22Rv1 (cell line): ENCODE measurements at regions not wholly inside any gene's neighbourhood (a gene's known extent, or its start where the extent isn't known, plus 50 kb on each side); places are given as distances from the start of the nearest gene placed in this dataset.

Experiments
- H3K27ac ChIP-seq: fragments of 450-650 bp; 2 replicates; pipeline ENCODE4 v1.5.1; 2017
- ZFX ChIP-seq: fragments of 450-650 bp; IDR thresholded peaks from 2 replicates; pipeline ENCODE4 v1.6.1; 2017; ENCODE audit warnings: antibody characterized with exemption, borderline replicate concordance
- TF ChIP-seq, protein P1 (sequence below): fragments of 450-650 bp; IDR thresholded peaks from 2 replicates; pipeline ENCODE4 v1.5.1; 2017; ENCODE audit warnings: mild to moderate bottlenecking

DNA sequence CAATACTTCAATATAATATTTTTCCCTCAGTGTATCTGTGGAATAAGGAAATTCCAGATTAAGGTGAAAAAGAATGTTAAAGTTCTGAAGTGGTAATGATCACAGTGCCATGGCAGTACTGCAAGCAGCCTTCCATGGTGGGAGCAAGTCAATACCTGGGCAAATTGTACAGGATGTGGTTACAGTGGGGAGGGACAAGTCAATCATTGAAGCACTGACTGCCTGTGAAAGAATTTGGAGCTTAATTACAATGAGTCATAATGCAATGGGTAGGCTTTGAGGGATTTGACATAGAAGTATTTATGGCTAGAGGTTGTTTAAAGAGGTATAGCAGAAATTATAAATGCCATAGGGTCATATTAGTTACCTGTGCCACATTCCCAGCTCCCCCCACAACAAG, 786.5 kb upstream of the ACO1 start:
- no peak for TF ChIP-seq ZFX
- TF ChIP-seq, protein P1, sequence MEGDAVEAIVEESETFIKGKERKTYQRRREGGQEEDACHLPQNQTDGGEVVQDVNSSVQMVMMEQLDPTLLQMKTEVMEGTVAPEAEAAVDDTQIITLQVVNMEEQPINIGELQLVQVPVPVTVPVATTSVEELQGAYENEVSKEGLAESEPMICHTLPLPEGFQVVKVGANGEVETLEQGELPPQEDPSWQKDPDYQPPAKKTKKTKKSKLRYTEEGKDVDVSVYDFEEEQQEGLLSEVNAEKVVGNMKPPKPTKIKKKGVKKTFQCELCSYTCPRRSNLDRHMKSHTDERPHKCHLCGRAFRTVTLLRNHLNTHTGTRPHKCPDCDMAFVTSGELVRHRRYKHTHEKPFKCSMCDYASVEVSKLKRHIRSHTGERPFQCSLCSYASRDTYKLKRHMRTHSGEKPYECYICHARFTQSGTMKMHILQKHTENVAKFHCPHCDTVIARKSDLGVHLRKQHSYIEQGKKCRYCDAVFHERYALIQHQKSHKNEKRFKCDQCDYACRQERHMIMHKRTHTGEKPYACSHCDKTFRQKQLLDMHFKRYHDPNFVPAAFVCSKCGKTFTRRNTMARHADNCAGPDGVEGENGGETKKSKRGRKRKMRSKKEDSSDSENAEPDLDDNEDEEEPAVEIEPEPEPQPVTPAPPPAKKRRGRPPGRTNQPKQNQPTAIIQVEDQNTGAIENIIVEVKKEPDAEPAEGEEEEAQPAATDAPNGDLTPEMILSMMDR = no peak
- no peak overlapping the region for H3K27ac ChIP-seq

DNA sequence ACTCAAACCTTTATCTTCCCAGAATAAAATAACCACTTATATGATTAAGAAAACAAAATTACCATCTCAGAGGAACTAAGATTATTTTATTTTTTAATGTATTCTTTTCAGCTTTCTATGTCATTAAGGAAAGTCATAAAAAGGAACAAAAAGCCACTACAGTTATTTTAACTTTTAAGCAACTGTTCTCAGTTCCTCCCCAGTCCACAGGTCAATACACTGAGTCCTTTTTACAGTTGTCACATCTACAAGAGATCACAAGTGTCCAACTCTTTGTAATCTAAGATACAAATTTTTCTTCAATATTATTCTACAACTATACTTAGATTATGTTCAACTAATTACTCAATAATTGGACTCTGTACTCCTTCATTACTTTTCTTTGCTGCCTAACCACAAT, 782.8 kb upstream of the ACO1 start:
- H3K27ac ChIP-seq = no peak overlapping the region

DNA sequence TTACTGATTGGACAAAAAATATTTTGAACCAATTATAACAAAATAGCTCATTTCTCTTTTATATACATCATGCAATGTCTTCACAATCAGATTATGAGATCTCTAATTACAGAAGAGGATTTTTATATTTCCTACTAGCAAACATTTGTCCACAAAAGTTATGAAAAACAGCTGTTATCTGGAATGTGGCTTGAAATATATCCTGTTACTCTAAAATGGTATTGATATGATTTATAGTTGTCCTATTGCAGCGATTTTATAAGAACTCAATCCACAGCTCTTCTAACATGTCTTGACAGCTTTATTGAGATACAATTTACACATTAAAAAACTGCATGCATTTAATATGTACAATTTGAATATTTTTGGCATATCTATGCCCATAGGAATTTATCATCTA, 779.9 kb upstream of the ACO1 start:
- H3K27ac ChIP-seq = no peak overlapping the region
- TF ChIP-seq ZFX = no peak
- TF ChIP-seq, protein P1 = no peak

More for the DNA sequence above, 782.8 kb upstream of the ACO1 start:
- no peak for TF ChIP-seq ZFX
- TF ChIP-seq, protein P1 = no peak

DNA sequence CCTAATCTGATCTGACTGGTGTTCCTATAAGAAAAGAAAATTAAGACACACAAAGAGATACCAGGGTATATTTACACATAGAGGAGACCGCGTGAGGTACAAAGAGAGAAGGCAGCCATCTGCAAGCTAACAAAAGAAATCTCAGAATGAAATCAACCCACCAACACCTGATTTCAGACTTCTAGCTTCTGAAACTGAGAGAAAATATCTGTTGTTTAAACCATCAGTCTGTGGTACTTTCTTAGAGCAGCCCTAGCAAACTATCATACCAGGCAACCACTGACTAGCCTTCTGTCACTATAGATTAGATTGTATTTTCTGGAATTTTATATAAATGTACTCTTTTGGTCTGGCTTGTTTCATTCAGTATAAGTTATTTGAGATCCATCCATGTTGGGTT, 779.3 kb upstream of the ACO1 start:
- no peak overlapping the region for H3K27ac ChIP-seq
- TF ChIP-seq, protein P1 = no peak
- TF ChIP-seq ZFX = no peak

DNA sequence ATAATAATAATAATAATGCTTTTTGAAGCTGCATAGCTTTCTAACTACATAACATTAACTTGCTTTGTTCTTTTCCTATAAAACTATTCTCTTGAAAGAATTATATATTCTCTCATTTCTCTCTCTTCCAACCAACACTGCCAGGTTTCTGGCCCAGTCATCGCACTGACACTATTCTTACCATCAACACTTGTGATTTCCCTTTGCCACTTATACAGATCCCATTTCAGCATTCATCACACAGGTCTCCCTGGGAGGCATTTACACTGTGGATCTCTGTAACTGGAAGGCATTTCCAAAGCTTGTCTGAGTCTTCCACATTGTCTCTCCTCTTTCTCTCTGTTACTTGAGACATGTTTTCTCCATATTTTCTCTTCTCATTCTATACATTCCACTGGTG, 777.8 kb upstream of the ACO1 start:
- H3K27ac ChIP-seq = no peak overlapping the region
- TF ChIP-seq ZFX = no peak
- TF ChIP-seq, protein P1 = no peak

DNA sequence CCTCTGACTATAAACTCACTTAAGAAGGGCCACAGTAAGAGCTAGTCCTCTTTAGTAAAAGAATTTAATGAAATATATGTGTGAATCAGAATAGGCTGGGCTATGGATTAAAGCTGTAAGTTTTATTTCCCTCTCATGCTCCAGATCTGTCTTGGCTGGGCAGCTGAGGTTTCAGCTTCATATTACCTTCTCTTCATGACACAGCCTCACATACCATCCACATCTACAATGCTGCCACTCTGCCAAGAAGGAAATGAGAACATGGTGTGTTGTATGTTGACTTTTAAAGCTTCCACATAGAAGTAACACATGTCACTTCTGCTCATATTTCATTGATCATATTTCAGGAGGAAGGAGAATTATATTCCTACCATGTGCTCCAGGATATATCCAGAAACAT, 776.0 kb upstream of the ACO1 start:
- TF ChIP-seq ZFX = no peak
- TF ChIP-seq, protein P1 = no peak
- no peak overlapping the region for H3K27ac ChIP-seq

DNA sequence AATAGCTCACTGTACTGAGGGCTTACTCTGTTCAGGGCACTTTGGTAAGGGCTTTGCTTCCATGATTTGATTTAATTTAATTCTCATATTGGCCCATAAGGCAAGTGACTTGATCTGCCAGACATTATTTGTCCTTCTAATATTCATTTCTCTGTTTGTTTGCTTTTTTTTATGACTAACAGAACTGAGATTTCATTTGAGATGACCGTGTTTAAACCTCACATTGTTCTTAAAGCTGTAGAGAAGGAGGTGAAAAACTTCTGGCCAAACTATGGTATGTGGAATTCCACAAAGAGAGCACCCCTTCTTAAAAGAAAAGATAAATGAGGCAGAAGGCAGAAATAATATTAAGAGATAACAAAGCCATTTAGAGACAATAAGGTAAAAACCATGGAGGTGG, 775.6 kb upstream of the ACO1 start:
- no peak for TF ChIP-seq ZFX
- TF ChIP-seq, protein P1 = no peak
- H3K27ac ChIP-seq = no peak overlapping the region
